IMR-90 (cell line): ENCODE measurements at regions not wholly inside any gene's neighbourhood (a gene's known extent, or its start where the extent isn't known, plus 50 kb on each side); places are given as distances from the start of the nearest gene placed in this dataset.

Experiments
- ATAC-seq: fragments of 200-7000 bp; cut with Tn5 transposase; 2 replicates; pipeline ENCODE4 v1.9.1; 2020; ENCODE audit warnings: low read depth, mild to moderate bottlenecking, moderate library complexity
- BruUV-seq: library from RNA; stranded (reverse); fragments of 400-500 nt; replicated peaks from 2 replicates; lab custom pipeline; 2021; lab: Mats Ljungman, UMichigan
- CTCF ChIA-PET: fragments of 300-600 bp; formaldehyde crosslinking; extraction: SDS; loops from one replicate; lab custom pipeline; 2021; ENCODE audit warnings: antibody characterized with exemption; lab: Yijun Ruan, JAX
- POLR2A ChIA-PET: fragments of 300-600 bp; sonication (Branson Sonifier 250); formaldehyde crosslinking; loops from one replicate; lab custom pipeline; 2022; ENCODE audit warnings: antibody characterized with exemption; ENCODE audit not compliant: unreplicated experiment; lab: Charles Lee
- DNase-seq: peaks from one replicate; pipeline ENCODE4 v3.0.0; 2013
- H2AFZ ChIP-seq: replicated peaks from 2 replicates; pipeline ENCODE3; 2013; ENCODE audit warnings: low read length, mild to moderate bottlenecking; ENCODE audit not compliant: poor library complexity
- H2AK5ac ChIP-seq: 2 replicates; pipeline ENCODE4 v1.6.1; 2013; ENCODE audit warnings: low read depth, low read length, inconsistent platforms
- H2AK9ac ChIP-seq: replicated peaks from 2 replicates; pipeline ENCODE3; 2013; ENCODE audit warnings: mild to moderate bottlenecking, low read depth, low read length, moderate library complexity; ENCODE audit not compliant: poor library complexity
- H2BK120ac ChIP-seq: 2 replicates; pipeline ENCODE4 v1.6.1; 2013; ENCODE audit warnings: low read depth, low read length, inconsistent platforms
- H2BK15ac ChIP-seq: 3 replicates; pipeline ENCODE4 v1.6.1; 2013; ENCODE audit warnings: low read depth, low read length, inconsistent platforms
- H2BK20ac ChIP-seq: 2 replicates; pipeline ENCODE4 v1.6.1; 2013; ENCODE audit warnings: low read depth, mild to moderate bottlenecking, inconsistent platforms, low read length, moderate library complexity
- H2BK5ac ChIP-seq: 2 replicates; pipeline ENCODE4 v1.6.1; 2013; ENCODE audit warnings: mild to moderate bottlenecking, low read depth, low read length, inconsistent platforms; ENCODE audit not compliant: poor library complexity, severe bottlenecking
- H3K14ac ChIP-seq: replicated peaks from 2 replicates; pipeline ENCODE4 v1.6.1; 2013; ENCODE audit warnings: low read depth, low read length, inconsistent platforms
- H3K18ac ChIP-seq: 2 replicates; pipeline ENCODE4 v1.6.1; 2013; ENCODE audit warnings: low read depth, low read length, control low read depth
- H3K23ac ChIP-seq: 2 replicates; pipeline ENCODE4 v1.6.1; 2013; ENCODE audit warnings: low read depth, low read length, inconsistent platforms
- H3K27ac ChIP-seq: 2 replicates; pipeline ENCODE4 v1.5.1; 2013; ENCODE audit warnings: mild to moderate bottlenecking, control low read depth, low read length; ENCODE audit not compliant: insufficient read depth
- H3K27me3 ChIP-seq: 2 replicates; pipeline ENCODE4 v1.6.1; 2013; ENCODE audit warnings: low read length; ENCODE audit not compliant: control insufficient read depth, insufficient read depth
- H3K36me3 ChIP-seq: 2 replicates; pipeline ENCODE4 v1.6.1; 2013; ENCODE audit warnings: low read length, mixed read lengths; ENCODE audit not compliant: control insufficient read depth, insufficient read depth
- H3K4ac ChIP-seq: 2 replicates; pipeline ENCODE4 v1.6.1; 2013; ENCODE audit warnings: low read depth, low read length, inconsistent platforms
- H3K4me1 ChIP-seq: 2 replicates; pipeline ENCODE4 v1.6.1; 2013; ENCODE audit warnings: low read length, mixed read lengths; ENCODE audit not compliant: control insufficient read depth, insufficient read depth
- H3K4me2 ChIP-seq: 2 replicates; pipeline ENCODE4 v1.6.1; 2013; ENCODE audit warnings: low read depth, mild to moderate bottlenecking, control low read depth, low read length, moderate library complexity
- H3K4me3 ChIP-seq: 2 replicates; pipeline ENCODE4 v1.5.1; 2013; ENCODE audit warnings: low read depth, mild to moderate bottlenecking, control low read depth, low read length, moderate library complexity; ENCODE audit not compliant: insufficient read depth
- H3K56ac ChIP-seq: 2 replicates; pipeline ENCODE4 v1.6.1; 2013; ENCODE audit warnings: low read length, inconsistent platforms; ENCODE audit not compliant: insufficient read depth; ENCODE audit errors: extremely low read depth
- H3K79me1 ChIP-seq, 2 experiments: 2 replicates each; pipeline ENCODE4 v1.6.1; 2013; ENCODE audit warnings: low read length in 2 of 2, inconsistent platforms in 1 of 2, low read depth in 1 of 2
- H3K9ac ChIP-seq: 2 replicates; pipeline ENCODE4 v1.6.1; 2013; ENCODE audit warnings: low read depth, low read length, control low read depth
- H3K9me1 ChIP-seq: 2 replicates; pipeline ENCODE4 v1.6.1; 2013; ENCODE audit warnings: low read length, inconsistent platforms; ENCODE audit not compliant: insufficient read depth
- H3K9me3 ChIP-seq: 2 replicates; pipeline ENCODE4 v1.6.1; 2013; ENCODE audit warnings: low read length; ENCODE audit not compliant: control insufficient read depth, insufficient read depth
- H4K20me1 ChIP-seq: 2 replicates; pipeline ENCODE4 v1.6.1; 2013; ENCODE audit warnings: low read length, inconsistent platforms; ENCODE audit not compliant: insufficient read depth
- H4K5ac ChIP-seq: 2 replicates; pipeline ENCODE4 v1.6.1; 2013; ENCODE audit warnings: mild to moderate bottlenecking, low read depth, low read length, control low read depth
- H4K8ac ChIP-seq, 2 experiments: 2 replicates each; pipeline ENCODE4 v1.6.1; 2013; ENCODE audit warnings: low read depth in 2 of 2, low read length in 2 of 2, control low read depth in 1 of 2, inconsistent platforms in 1 of 2
- H4K91ac ChIP-seq: 2 replicates; pipeline ENCODE4 v1.6.1; 2013; ENCODE audit warnings: low read depth, low read length, inconsistent platforms; ENCODE audit not compliant: insufficient read depth
- MAFK ChIP-seq: IDR thresholded peaks from 2 replicates; pipeline ENCODE4 v1.6.1; 2012; ENCODE audit warnings: low read depth, low read length, improper control_type of control experiment
- POLR2A ChIP-seq: IDR thresholded peaks from 2 replicates; pipeline ENCODE4 v1.6.1; 2012; ENCODE audit warnings: mild to moderate bottlenecking, low read depth, low read length
- WGBS, 2 experiments: methylation state at CpG; one replicate each; pipeline versions ENCODE4 v1.1.5 to v1.1.7; 2013; ENCODE audit warnings: missing lambda C conversion rate in 2 of 2; ENCODE audit not compliant: insufficient read length in 1 of 2; ENCODE audit errors: extremely low coverage in 2 of 2; 5-methylcytosine and 5-hydroxymethylcytosine counted together
- dilution Hi-C: fragments of 300-500 bp; cut with HindIII; formaldehyde crosslinking; loops from one replicate; pipeline ENCODE4 v1.14.3; 2018; ENCODE audit warnings: low sequenced_read_pairs; ENCODE audit not compliant: unreplicated experiment
- in situ Hi-C: fragments of 300-500 bp; cut with MboI; formaldehyde crosslinking; loops from 3 replicates; pipeline ENCODE4 v1.14.3; 2019; ENCODE audit warnings: low sequenced_read_pairs, inconsistent platforms, mixed read lengths
- intact Hi-C: fragments of 100-400 bp; cut with micrococcal nuclease; formaldehyde crosslinking; loops from 2 replicates; pipeline ENCODE4 v1.10.0; 2022

DNA sequence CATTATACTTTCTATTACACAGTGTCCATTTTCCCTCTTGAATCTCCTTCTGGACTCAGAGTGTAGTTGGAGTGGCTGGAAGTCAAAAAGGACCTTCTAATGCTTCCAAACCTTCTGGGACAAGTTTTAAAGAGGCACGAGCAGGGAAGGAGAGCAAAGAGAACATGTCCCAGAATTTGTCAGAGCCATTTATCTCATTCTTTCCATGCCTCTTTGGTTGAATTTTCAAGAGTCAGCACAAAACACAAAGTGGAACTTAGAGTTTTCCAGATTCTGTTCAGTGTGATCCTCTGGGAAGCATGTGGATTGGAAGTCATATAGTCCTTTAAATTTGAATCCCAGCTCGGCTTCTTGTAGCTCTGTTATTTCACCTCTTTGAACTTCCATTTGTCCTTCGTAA lies 138.2 kb upstream of the PWP1 start:
- Histone ChIP-seq H3K9me1 (no peaks in the 10 kb centered on the region), H4K20me1 (no peaks in the 10 kb centered on the region), H3K23ac (no peak overlapping the region), H3K79me1 (no peaks in the 10 kb centered on the region), H3K36me3 (no peaks in the 10 kb centered on the region), H3K9me3 (no peaks in the 10 kb centered on the region), H2AK9ac (no peak overlapping the region), H4K5ac (no peak overlapping the region), H4K91ac (no peak overlapping the region), H3K9ac (no peak overlapping the region), H3K27me3 (no peaks in the 10 kb centered on the region), H2BK15ac (no peak overlapping the region), H2BK20ac (no peak overlapping the region), H3K4me1 (no peaks in the 10 kb centered on the region), H2AFZ (no peak overlapping the region), H3K56ac (no peak overlapping the region), H3K4me2 (no peak overlapping the region), H3K27ac (no peak overlapping the region), H2BK5ac (no peak overlapping the region), H3K18ac (no peak overlapping the region), H3K4ac (no peak overlapping the region), H2BK120ac (no peak overlapping the region), H3K14ac (no peak overlapping the region), H4K8ac (no peak overlapping the region), H3K4me3 (no peak overlapping the region), H2AK5ac (no peak overlapping the region)
- no CpG with 5 or more reads among the region's 3 CpGs for WGBS, 2 experiments
- TF ChIP-seq MAFK (peak; percentile 41; the same call in 1 of the 2 replicates), POLR2A (no peak)
- CTCF ChIA-PET = interaction anchor here (0.6 kb wide), 1 partner anchor 32 kb away, joined by 3 read pairs; no protein-coding TSS in a partner anchor
- intact Hi-C loops = no loop called here
- no peak for DNase-seq
- POLR2A ChIA-PET = no interaction called here
- no peak for ATAC-seq
- dilution Hi-C loops = no loop called here
- in situ Hi-C loops = no loop called here
- no TSS peak for BruUV-seq
